Smooth muscle cell (in vitro differentiated cells): ENCODE measurements at regions not wholly inside any gene's neighbourhood (a gene's known extent, or its start where the extent isn't known, plus 50 kb on each side); places are given as distances from the start of the nearest gene placed in this dataset.

Experiments
- DNase-seq: peaks from one replicate; lab custom pipeline; 2025; ENCODE audit not compliant: unreplicated experiment; lab: John Stamatoyannopoulos, UW
- H2AFZ ChIP-seq: fragments of 200-600 bp; sonication (generic); 2 replicates; pipeline ENCODE4 v1.6.0; 2016; ENCODE audit warnings: antibody characterized with exemption, low read depth, mild to moderate bottlenecking
- H3F3A ChIP-seq: fragments of 200-600 bp; sonication (generic); 2 replicates; pipeline ENCODE4 v1.6.0; 2017; ENCODE audit warnings: antibody characterized with exemption, low read depth
- H3K27ac ChIP-seq: fragments of 200-600 bp; sonication (generic); 2 replicates; pipeline ENCODE4 v1.5.1; 2016; ENCODE audit warnings: low read depth, mild to moderate bottlenecking
- H3K27me3 ChIP-seq: fragments of 200-600 bp; sonication (generic); 2 replicates; pipeline ENCODE4 v1.6.1; 2016; ENCODE audit warnings: low read depth, mild to moderate bottlenecking
- H3K36me3 ChIP-seq: fragments of 200-600 bp; sonication (generic); 2 replicates; pipeline ENCODE4 v1.5.1; 2016; ENCODE audit warnings: low read depth
- H3K4me1 ChIP-seq: fragments of 200-600 bp; sonication (generic); 2 replicates; pipeline ENCODE4 v1.5.1; 2016; ENCODE audit warnings: low read depth
- H3K4me2 ChIP-seq: fragments of 200-600 bp; sonication (generic); 2 replicates; pipeline ENCODE4 v1.6.0; 2016; ENCODE audit warnings: mild to moderate bottlenecking
- H3K4me3 ChIP-seq: fragments of 200-600 bp; sonication (generic); 2 replicates; pipeline ENCODE4 v1.5.1; 2016; ENCODE audit warnings: mild to moderate bottlenecking
- H3K79me2 ChIP-seq: fragments of 200-600 bp; sonication (generic); 2 replicates; pipeline ENCODE4 v1.6.0; 2016; ENCODE audit warnings: low read depth, mild to moderate bottlenecking
- H3K9ac ChIP-seq: fragments of 200-600 bp; sonication (generic); 2 replicates; pipeline ENCODE4 v1.6.0; 2016; ENCODE audit warnings: low read depth
- H3K9me3 ChIP-seq: fragments of 200-600 bp; sonication (generic); replicated peaks from 2 replicates; pipeline ENCODE4 v1.5.1; 2016; ENCODE audit warnings: low read depth
- H4K20me1 ChIP-seq: fragments of 200-600 bp; sonication (generic); 2 replicates; pipeline ENCODE4 v1.6.0; 2016; ENCODE audit warnings: low read depth
- CTCF ChIP-seq: fragments of 200-600 bp; sonication (generic); IDR thresholded peaks from 2 replicates; pipeline ENCODE4 v1.5.1; 2017; ENCODE audit warnings: borderline replicate concordance, mild to moderate bottlenecking, antibody characterized with exemption; ENCODE audit not compliant: insufficient read depth, poor library complexity, severe bottlenecking
- WGBS: methylation state at CpG from one replicate; pipeline ENCODE4 v1.1.7; 2016; ENCODE audit warnings: low lambda C conversion rate; 5-methylcytosine and 5-hydroxymethylcytosine counted together

GRCh38 chr10:59587756-59588140 is 121.9 kb downstream of the SLC16A9 start:
- Histone ChIP-seq H3K9me3 (no peaks in the 10 kb centered on the region), H3K4me3 (no peak overlapping the region), H2AFZ (no peak overlapping the region), H3K27me3 (no peaks in the 10 kb centered on the region), H3K36me3 (no peaks in the 10 kb centered on the region), H4K20me1 (no peaks in the 10 kb centered on the region), H3K79me2 (no peaks in the 10 kb centered on the region), H3F3A (no peaks in the 10 kb centered on the region), H3K9ac (no peak overlapping the region), H3K4me2 (no peak overlapping the region), H3K27ac (no peak overlapping the region), H3K4me1 (no peaks in the 10 kb centered on the region)
- TF ChIP-seq CTCF, result no peak
- no peak for DNase-seq
- 45% methylated on average over 2 of the region's 2 CpGs for WGBS

GRCh38 chr10:59587083-59587755 is 122.4 kb downstream of the SLC16A9 start:
- DNase-seq, result no peak
- no peak overlapping the region for H2AFZ ChIP-seq

GRCh38 chr10:59586407-59586891 is 123.2 kb downstream of the SLC16A9 start:
- Histone ChIP-seq H3K27me3 (no peaks in the 10 kb centered on the region), H3K9me3 (no peaks in the 10 kb centered on the region), H3K36me3 (no peaks in the 10 kb centered on the region), H3K4me3 (no peak overlapping the region), H3K79me2 (no peaks in the 10 kb centered on the region), H3F3A (no peaks in the 10 kb centered on the region), H3K4me2 (no peak overlapping the region), H3K9ac (no peak overlapping the region), H3K27ac (no peak overlapping the region), H2AFZ (no peak overlapping the region), H4K20me1 (no peaks in the 10 kb centered on the region), H3K4me1 (no peaks in the 10 kb centered on the region)
- TF ChIP-seq CTCF, result no peak
- 91% methylated on average over 2 of the region's 2 CpGs for WGBS
- no peak for DNase-seq

More at GRCh38 chr10:59587083-59587755, 122.4 kb downstream of the SLC16A9 start:
- Histone ChIP-seq H3K9ac (no peak overlapping the region), H3K27me3 (no peaks in the 10 kb centered on the region), H3K27ac (no peak overlapping the region), H3K4me3 (no peak overlapping the region), H3K4me2 (no peak overlapping the region), H3F3A (no peaks in the 10 kb centered on the region), H3K36me3 (no peaks in the 10 kb centered on the region), H4K20me1 (no peaks in the 10 kb centered on the region), H3K4me1 (no peaks in the 10 kb centered on the region), H3K79me2 (no peaks in the 10 kb centered on the region), H3K9me3 (no peaks in the 10 kb centered on the region)
- no peak for TF ChIP-seq CTCF
- WGBS, result 86% methylated on average over 2 of the region's 2 CpGs
